Keratinocyte (primary cell): ENCODE measurements at regions not wholly inside any gene's neighbourhood (a gene's known extent, or its start where the extent isn't known, plus 50 kb on each side); places are given as distances from the start of the nearest gene placed in this dataset.

Source experiments
- DNase-seq: peaks from one replicate; pipeline ENCODE4 v3.0.0-alpha.2; 2011; ENCODE audit warnings: low read depth, missing footprints, low spot score
- FAIRE-seq: peaks from 2 replicates; lab custom pipeline; 2011; peaks lifted over from hg19 to GRCh38; lab: Jason Lieb, UNC
- H2AFZ ChIP-seq: 2 replicates; pipeline ENCODE4 v1.6.0; 2012; ENCODE audit warnings: low read length, control low read depth, inconsistent platforms; ENCODE audit not compliant: control insufficient read depth
- H3K27ac ChIP-seq: 2 replicates; pipeline ENCODE4 v1.5.1; 2011; ENCODE audit warnings: low read length; ENCODE audit not compliant: control insufficient read depth, insufficient read depth
- H3K27me3 ChIP-seq: 3 replicates; pipeline ENCODE4 v1.6.0; 2011; ENCODE audit warnings: low read length; ENCODE audit not compliant: control insufficient read depth, insufficient read depth; ENCODE audit errors: extremely low read depth
- H3K36me3 ChIP-seq, 2 experiments: 2 replicates in 1 of 2; 3 replicates in 1 of 2; pipeline ENCODE4 v1.5.1; 2011; ENCODE audit warnings: low read length in 2 of 2, mild to moderate bottlenecking in 1 of 2; ENCODE audit not compliant: control insufficient read depth in 2 of 2, insufficient read depth in 2 of 2; ENCODE audit errors: extremely low read depth in 1 of 2
- H3K4me1 ChIP-seq: 3 replicates; pipeline ENCODE4 v1.5.1; 2011; ENCODE audit warnings: low read length; ENCODE audit not compliant: control insufficient read depth, insufficient read depth; ENCODE audit errors: extremely low read depth
- H3K4me2 ChIP-seq: 3 replicates; pipeline ENCODE4 v1.6.0; 2011; ENCODE audit warnings: low read depth, low read length; ENCODE audit not compliant: control insufficient read depth, insufficient read depth; ENCODE audit errors: extremely low read depth
- H3K4me3 ChIP-seq, 3 experiments: fragments of 200-600 bp in 1 of 3; sonication (generic) in 1 of 3; 2 replicates in 2 of 3; 3 replicates in 1 of 3; pipeline ENCODE4 v1.5.1; 2011 to 2016; ENCODE audit warnings: low read length in 3 of 3, mild to moderate bottlenecking in 3 of 3, control low read depth in 2 of 3, inconsistent platforms in 1 of 3, low read depth in 1 of 3, mixed read lengths in 1 of 3, mixed run types in 1 of 3, moderate library complexity in 1 of 3; ENCODE audit not compliant: control insufficient read depth in 2 of 3, insufficient read depth in 2 of 3; ENCODE audit errors: extremely low read depth in 1 of 3
- H3K79me2 ChIP-seq: 2 replicates; pipeline ENCODE4 v1.6.0; 2012; ENCODE audit warnings: low read length; ENCODE audit not compliant: control insufficient read depth, insufficient read depth
- H3K9ac ChIP-seq: 3 replicates; pipeline ENCODE4 v1.6.0; 2011; ENCODE audit warnings: low read length; ENCODE audit not compliant: control insufficient read depth, insufficient read depth; ENCODE audit errors: extremely low read depth
- H3K9me1 ChIP-seq: 3 replicates; pipeline ENCODE4 v1.6.0; 2011; ENCODE audit warnings: low read length; ENCODE audit not compliant: control insufficient read depth, insufficient read depth; ENCODE audit errors: extremely low read depth
- H3K9me3 ChIP-seq: 2 replicates; pipeline ENCODE4 v1.5.1; 2012; ENCODE audit warnings: low read depth, low read length; ENCODE audit not compliant: control insufficient read depth
- H4K20me1 ChIP-seq: 3 replicates; pipeline ENCODE4 v1.6.0; 2011; ENCODE audit warnings: low read length; ENCODE audit not compliant: control insufficient read depth, insufficient read depth; ENCODE audit errors: extremely low read depth
- CTCF ChIP-seq, 3 experiments: IDR thresholded peaks in 1 of 3; conservative IDR thresholded peaks in 1 of 3; optimal IDR thresholded peaks in 1 of 3; 2 replicates in 2 of 3; 3 replicates in 1 of 3; pipeline versions ENCODE3 to v1.5.1; 2011; ENCODE audit warnings: low read length in 3 of 3, mild to moderate bottlenecking in 3 of 3, moderate library complexity in 2 of 3, control low read depth in 1 of 3, inconsistent platforms in 1 of 3; ENCODE audit not compliant: insufficient read depth in 2 of 3; ENCODE audit errors: extremely low read depth in 1 of 3
- EZH2 ChIP-seq: IDR thresholded peaks from one replicate; pipeline ENCODE4 v1.6.1; 2012; ENCODE audit warnings: inconsistent platforms, mild to moderate bottlenecking, low read length, moderate library complexity
- dilution Hi-C: fragments of 300-500 bp; cut with MboI; formaldehyde crosslinking; loops from one replicate; pipeline ENCODE4 v1.7.0; 2020; ENCODE audit warnings: low sequenced_read_pairs; ENCODE audit not compliant: extremely low pct_ligation_motif_present

- no peaks in the 10 kb centered on the region for H3K36me3 ChIP-seq
- H3K4me1 ChIP-seq, result no peaks in the 10 kb centered on the region
- no peak for TF ChIP-seq EZH2
- no peak for TF ChIP-seq CTCF (optimal IDR thresholded peaks at IDR 0.05 in 1 of 3, IDR thresholded peaks at IDR 0.05 in 1 of 3, conservative IDR thresholded peaks at IDR 0.05 in 1 of 3; ENCODE audit: extremely low read depth in 1 of 3, insufficient read depth in 2 of 3, low read length in 3 of 3)
- H3K27ac ChIP-seq, result no peak overlapping the region
- H3K9ac ChIP-seq, result no peak overlapping the region
- DNase-seq (no peak), FAIRE-seq (no peak)
- H3K9me3 ChIP-seq, result no peaks in the 10 kb centered on the region
- H3K4me3 ChIP-seq, result no peak overlapping the region
- no peak overlapping the region for H3K4me2 ChIP-seq
- H3K27me3 ChIP-seq, result no peaks in the 10 kb centered on the region
- H4K20me1 ChIP-seq, result no peaks in the 10 kb centered on the region
- no peaks in the 10 kb centered on the region for H3K79me2 ChIP-seq
- no peaks in the 10 kb centered on the region for H3K9me1 ChIP-seq
- H2AFZ ChIP-seq, result no peak overlapping the region
- dilution Hi-C loops, result no loop called here
Measured at GRCh38 chr12:19857204-19857603, 417.9 kb downstream of the AEBP2 start.

GRCh38 chr12:19867151-19867550 lies 427.9 kb downstream of the AEBP2 start:
- H3K9ac ChIP-seq, result no peak overlapping the region
- no peaks in the 10 kb centered on the region for H3K9me1 ChIP-seq
- H3K4me3 ChIP-seq, result no peak overlapping the region
- no peaks in the 10 kb centered on the region for H3K27me3 ChIP-seq
- no peak for TF ChIP-seq CTCF (optimal IDR thresholded peaks at IDR 0.05 in 1 of 3, IDR thresholded peaks at IDR 0.05 in 1 of 3, conservative IDR thresholded peaks at IDR 0.05 in 1 of 3; ENCODE audit: extremely low read depth in 1 of 3, insufficient read depth in 2 of 3, low read length in 3 of 3)
- TF ChIP-seq EZH2, result no peak
- no peaks in the 10 kb centered on the region for H4K20me1 ChIP-seq
- dilution Hi-C loops, result no loop called here
- H3K27ac ChIP-seq, result no peak overlapping the region
- H3K9me3 ChIP-seq, result no peaks in the 10 kb centered on the region
- no peak overlapping the region for H2AFZ ChIP-seq
- H3K36me3 ChIP-seq, result no peaks in the 10 kb centered on the region
- H3K4me1 ChIP-seq, result no peaks in the 10 kb centered on the region
- H3K79me2 ChIP-seq, result no peaks in the 10 kb centered on the region
- FAIRE-seq (no peak), DNase-seq (no peak)
- H3K4me2 ChIP-seq, result no peak overlapping the region
